Kidney capillary endothelial cell (primary cell): ENCODE measurements at regions not wholly inside any gene's neighbourhood (a gene's known extent, or its start where the extent isn't known, plus 50 kb on each side); places are given as distances from the start of the nearest gene placed in this dataset.

Experiments
- DNase-seq: peaks from one replicate; pipeline ENCODE4 v3.0.0-alpha.2; 2018; ENCODE audit warnings: low spot score

GRCh38 chr10:128930515-128930914 lies 536.5 kb upstream of the MGMT start:
- no peak for DNase-seq

- no peak for DNase-seq
Measured at GRCh38 chr10:128932071-128932820, 534.8 kb upstream of the MGMT start.

- no peak for DNase-seq
Measured at GRCh38 chr10:128934492-128934891, 532.5 kb upstream of the MGMT start.

GRCh38 chr10:128936392-128936791 lies 530.6 kb upstream of the MGMT start:
- DNase-seq = no peak

- no peak for DNase-seq
Measured at GRCh38 chr10:128938558-128938957, 528.5 kb upstream of the MGMT start.

- DNase-seq = no peak
Measured at GRCh38 chr10:128940081-128940480, 527.0 kb upstream of the MGMT start.

GRCh38 chr10:128943111-128943510 lies 523.9 kb upstream of the MGMT start:
- no peak for DNase-seq

GRCh38 chr10:128945398-128945797 lies 521.6 kb upstream of the MGMT start:
- no peak for DNase-seq

- no peak for DNase-seq
Measured at GRCh38 chr10:128950159-128950915, 516.7 kb upstream of the MGMT start.

GRCh38 chr10:128950916-128951275 lies 516.1 kb upstream of the MGMT start:
- no peak for DNase-seq

- no peak for DNase-seq
Measured at GRCh38 chr10:128952856-128953255, 514.2 kb upstream of the MGMT start.

GRCh38 chr10:128956149-128956548 lies 510.9 kb upstream of the MGMT start:
- no peak for DNase-seq

- DNase-seq = no peak
Measured at GRCh38 chr10:128957221-128957620, 509.8 kb upstream of the MGMT start.

- no peak for DNase-seq
Measured at GRCh38 chr10:128958834-128959690, 508.0 kb upstream of the MGMT start.

GRCh38 chr10:128959746-128960145 lies 507.3 kb upstream of the MGMT start:
- DNase-seq = no peak

GRCh38 chr10:128960517-128960916 lies 506.5 kb upstream of the MGMT start:
- no peak for DNase-seq

- no peak for DNase-seq
Measured at GRCh38 chr10:128962182-128962581, 504.9 kb upstream of the MGMT start.

GRCh38 chr10:128963211-128964099 lies 503.6 kb upstream of the MGMT start:
- DNase-seq = no peak

GRCh38 chr10:128964100-128964403 lies 503.0 kb upstream of the MGMT start:
- no peak for DNase-seq

- DNase-seq = no peak
Measured at GRCh38 chr10:128967980-128968756, 498.9 kb upstream of the MGMT start.

GRCh38 chr10:128969551-128969950 lies 497.5 kb upstream of the MGMT start:
- no peak for DNase-seq
